ENCODE measurements at regions not wholly inside any gene's neighbourhood (a gene's known extent, or its start where the extent isn't known, plus 50 kb on each side); places are given as distances from the start of the nearest gene placed in this dataset.
A peak's percentile ranks its signal among the peaks of the same experiment; 100 is the strongest.
"Not testable (repeated sequence)": the region's sequence is repeated elsewhere in the genome, so short reads cannot be mapped to it uniquely, and the experiment has no call there.

DNA sequence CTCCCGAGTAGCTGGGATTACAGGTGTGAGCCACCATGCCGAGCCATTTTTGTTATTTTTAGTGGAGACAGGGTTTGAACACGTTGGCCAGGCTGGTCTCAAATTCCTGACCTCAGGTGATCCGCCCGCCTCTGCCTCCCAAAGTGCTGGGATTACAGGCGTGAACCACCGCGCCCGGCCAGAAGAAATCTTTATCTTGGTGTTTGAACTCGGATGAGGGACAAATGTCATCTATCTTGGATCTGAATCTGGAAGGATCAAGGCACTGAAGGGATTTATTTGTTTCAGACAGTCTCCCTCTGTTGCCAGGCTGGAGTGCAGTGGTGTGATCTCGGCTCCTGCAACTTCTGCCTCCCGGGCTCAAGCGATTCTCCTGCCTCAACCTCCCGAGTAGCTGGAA is 133.5 kb upstream of the ALDH3B2 start:
- not testable (repeated sequence) for H3K27me3 ChIP-seq; H3K36me3 ChIP-seq; H3K4me3 ChIP-seq; DNase-seq (ENCODE audit: low spot score in 2 of 2); H3K9me3 ChIP-seq; H3K4me1 ChIP-seq; H3K27ac ChIP-seq
- intact Hi-C loops (cut with DNase I): loop anchor here (10.0 kb wide), 3 partner anchors 173 to 303 kb away; partner anchors contain the start of genes CDK2AP2, NDUFS8, PITPNM1 and TBX10

DNA sequence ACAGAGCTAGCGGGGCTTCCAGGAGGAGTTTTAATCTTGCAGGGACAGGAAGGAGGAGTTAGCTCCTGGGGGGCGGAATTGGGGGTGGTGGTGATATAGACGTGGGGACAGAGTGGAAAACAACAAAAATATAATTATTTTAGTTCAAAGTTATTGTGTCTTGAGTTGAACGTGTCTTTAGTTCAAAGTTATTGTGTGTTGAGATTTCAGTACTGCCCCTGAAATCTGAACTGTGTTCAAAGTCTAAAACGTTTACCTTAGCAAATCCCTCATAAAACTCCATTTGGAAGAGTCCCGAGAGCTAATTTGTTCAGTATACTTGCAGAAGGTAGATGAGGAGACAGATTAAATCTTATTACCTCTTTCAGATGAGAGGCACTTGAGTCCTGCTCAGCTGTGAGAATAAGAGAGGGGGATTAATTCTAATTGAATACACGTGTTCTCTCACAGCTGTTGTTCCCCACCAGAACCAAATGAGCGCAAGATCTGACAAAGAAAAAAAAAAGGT is 132.4 kb upstream of the ALDH3B2 start:
- H3K27me3 ChIP-seq; DNase-seq (ENCODE audit: low spot score in 2 of 2); H3K36me3 ChIP-seq; H3K4me1 ChIP-seq; H3K9me3 ChIP-seq: not testable (repeated sequence)
- peak overlapping the region in 1 of 2 donors; percentile 85 for H3K27ac ChIP-seq
- intact Hi-C loops (cut with DNase I): loop anchor here (10.0 kb wide), 3 partner anchors 172 to 302 kb away; partner anchors contain the start of genes CDK2AP2, NDUFS8, PITPNM1 and TBX10
- peak overlapping the region; percentile 77 to 78 for H3K4me3 ChIP-seq

DNA sequence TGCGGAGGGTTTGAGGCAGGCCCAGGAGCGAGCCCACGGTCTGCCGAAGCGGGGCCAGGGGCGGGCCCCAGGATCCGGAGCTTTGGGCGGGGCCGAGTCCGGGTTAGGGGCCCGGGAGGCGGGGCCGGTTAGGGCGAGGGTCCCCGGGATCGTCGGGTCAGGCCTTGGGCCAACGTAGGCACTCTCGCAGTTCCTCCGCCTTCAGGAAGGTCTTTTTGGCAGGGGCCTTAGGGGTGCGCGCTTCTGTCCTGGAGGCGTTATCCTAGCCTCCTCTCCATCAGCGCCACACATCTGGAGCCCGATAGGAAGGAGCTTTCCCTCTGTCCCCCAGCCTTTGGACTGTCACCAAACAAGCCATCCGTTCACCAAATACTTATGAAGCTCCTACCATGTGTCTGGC is 131.8 kb upstream of the ALDH3B2 start:
- H3K9me3 ChIP-seq; H3K4me1 ChIP-seq; H3K27me3 ChIP-seq; H3K36me3 ChIP-seq; DNase-seq (ENCODE audit: low spot score in 2 of 2): not testable (repeated sequence)
- Histone ChIP-seq H3K27ac (peak overlapping the region; percentile 83 to 85), H3K4me3 (peak overlapping the region; percentile 77 to 78)
- intact Hi-C loops (cut with DNase I): loop anchor here (10.0 kb wide), 3 partner anchors 171 to 301 kb away; partner anchors contain the start of genes CDK2AP2, NDUFS8, PITPNM1 and TBX10

DNA sequence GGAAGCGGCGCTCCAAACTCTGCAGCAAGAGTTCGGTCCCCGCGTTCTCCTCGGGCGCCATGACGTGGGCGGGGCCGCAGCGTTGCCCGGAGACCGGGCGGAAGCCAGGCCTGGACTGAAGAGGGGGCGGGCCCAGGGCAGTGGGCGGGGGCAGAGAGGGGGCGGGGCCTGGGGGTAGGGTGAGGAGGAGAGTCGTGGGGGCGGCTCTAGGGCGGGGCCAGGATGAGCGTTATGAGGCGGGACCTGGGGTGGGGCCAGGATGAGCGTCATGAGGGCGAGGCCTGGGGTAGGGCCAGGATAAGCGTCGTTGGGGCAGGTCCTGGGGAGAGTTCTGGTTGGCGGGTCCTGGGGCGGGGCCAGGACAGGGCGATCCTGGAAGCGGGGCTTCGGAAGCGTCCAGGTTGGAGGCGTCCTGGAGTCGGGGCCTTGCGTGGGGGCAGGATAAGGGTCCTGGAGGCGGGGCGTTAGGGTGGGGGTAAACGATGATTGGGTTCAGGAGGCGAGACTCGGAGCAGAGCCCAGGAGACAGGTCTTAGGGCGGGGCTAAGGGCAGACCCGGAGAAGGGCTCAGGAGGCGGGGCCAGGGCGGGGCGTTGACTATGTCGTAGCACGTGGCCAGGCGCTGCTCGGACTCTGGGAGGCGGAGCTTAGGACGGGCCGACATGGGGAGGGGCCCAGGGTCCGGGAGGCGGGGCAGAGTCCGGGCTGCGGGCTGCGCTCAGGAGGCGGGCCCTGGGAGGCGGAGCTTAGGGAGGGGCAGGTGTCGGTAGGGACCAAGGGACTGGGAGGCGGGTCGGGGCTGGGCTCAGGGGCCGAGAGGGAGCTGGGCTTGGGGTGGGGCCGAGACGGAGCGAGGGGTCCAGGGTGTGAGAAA is 131.1 kb upstream of the ALDH3B2 start:
- not testable (repeated sequence) for H3K4me1 ChIP-seq, H3K9me3 ChIP-seq, H3K36me3 ChIP-seq, H3K27me3 ChIP-seq
- Histone ChIP-seq H3K4me3 (peak overlapping the region; percentile 77 to 78), H3K27ac (peak overlapping the region; percentile 83 to 85)
- intact Hi-C loops (cut with DNase I): loop anchor here (10.0 kb wide), 3 partner anchors 171 to 301 kb away; partner anchors contain the start of genes CDK2AP2, NDUFS8, PITPNM1 and TBX10
- peak; percentile 97 to 99 for DNase-seq (ENCODE audit: low spot score in 2 of 2)

DNA sequence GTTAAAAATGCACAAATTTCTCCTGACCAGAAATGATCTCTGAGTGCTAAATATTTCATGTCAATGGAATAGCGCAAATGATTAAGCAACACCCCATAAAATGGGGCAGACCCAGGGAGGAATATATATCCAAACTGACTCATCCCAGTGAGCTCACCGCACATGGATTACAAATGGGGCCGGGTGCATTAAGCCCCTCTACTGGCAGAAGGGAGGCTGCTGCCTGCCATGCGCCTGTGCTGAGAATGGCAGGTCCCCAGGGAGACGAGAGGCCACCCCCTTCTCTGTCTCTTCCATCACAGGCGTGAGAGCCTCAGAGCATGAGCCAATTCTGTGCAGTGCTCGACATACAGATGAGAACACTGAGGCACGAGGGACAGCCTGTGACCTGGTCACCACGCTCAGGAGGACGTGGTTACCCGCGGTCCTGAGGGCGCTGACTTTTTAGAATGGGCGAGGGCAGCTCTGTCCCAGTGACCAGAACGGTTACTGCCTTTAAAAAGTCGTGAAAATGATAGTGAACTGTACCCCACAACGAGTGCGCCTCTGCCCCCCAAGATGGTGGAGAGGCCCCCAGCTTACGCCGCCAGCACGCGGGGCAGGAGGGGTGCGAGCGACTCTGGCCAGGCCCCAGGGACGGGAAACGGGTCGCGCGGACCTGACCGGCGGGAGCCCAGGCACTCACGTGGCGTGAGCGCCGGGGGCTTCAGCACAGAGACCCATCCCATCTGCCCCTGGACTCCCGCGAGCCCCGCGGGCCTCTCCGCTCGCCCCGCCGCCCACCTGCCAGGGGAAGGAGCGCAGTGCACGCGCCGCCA is 130.2 kb upstream of the ALDH3B2 start:
- not testable (repeated sequence) for H3K27me3 ChIP-seq, H3K9me3 ChIP-seq, H3K36me3 ChIP-seq, H3K4me1 ChIP-seq
- peak in 1 of 2 donors; percentile 69 for DNase-seq (ENCODE audit: low spot score in 2 of 2)
- intact Hi-C loops (cut with DNase I): loop anchor here (10.0 kb wide), 3 partner anchors 170 to 300 kb away; partner anchors contain the start of genes CDK2AP2, NDUFS8, PITPNM1 and TBX10
- Histone ChIP-seq H3K27ac (peak overlapping the region; percentile 38 to 59), H3K4me3 (peak overlapping the region; percentile 77 to 78)

DNA sequence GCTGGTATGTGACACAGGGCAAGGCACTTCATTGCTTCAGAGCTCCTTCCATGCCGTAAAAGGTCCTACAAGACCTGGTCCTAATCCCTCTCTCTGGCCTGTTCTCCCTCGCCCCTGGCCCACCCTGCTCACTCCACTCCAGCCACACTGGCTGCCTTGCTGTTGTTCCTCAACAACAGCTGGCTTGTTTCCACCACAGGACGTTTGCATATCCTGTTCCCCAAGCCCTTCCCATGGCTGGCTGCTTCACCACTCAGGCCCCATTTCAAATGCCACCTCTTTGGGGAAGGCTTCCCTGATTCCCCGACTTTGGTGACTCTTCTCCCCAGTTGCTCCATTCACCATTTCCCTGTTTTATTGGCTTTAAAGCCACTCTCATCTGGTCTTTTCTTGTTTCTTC is 129.1 kb upstream of the ALDH3B2 start:
- H3K4me1 ChIP-seq; DNase-seq (ENCODE audit: low spot score in 2 of 2); H3K36me3 ChIP-seq; H3K27me3 ChIP-seq; H3K4me3 ChIP-seq; H3K27ac ChIP-seq; H3K9me3 ChIP-seq: not testable (repeated sequence)
- intact Hi-C loops (cut with DNase I): loop anchor here (10.0 kb wide), 3 partner anchors 169 to 299 kb away; partner anchors contain the start of genes CDK2AP2, NDUFS8, PITPNM1 and TBX10

DNA sequence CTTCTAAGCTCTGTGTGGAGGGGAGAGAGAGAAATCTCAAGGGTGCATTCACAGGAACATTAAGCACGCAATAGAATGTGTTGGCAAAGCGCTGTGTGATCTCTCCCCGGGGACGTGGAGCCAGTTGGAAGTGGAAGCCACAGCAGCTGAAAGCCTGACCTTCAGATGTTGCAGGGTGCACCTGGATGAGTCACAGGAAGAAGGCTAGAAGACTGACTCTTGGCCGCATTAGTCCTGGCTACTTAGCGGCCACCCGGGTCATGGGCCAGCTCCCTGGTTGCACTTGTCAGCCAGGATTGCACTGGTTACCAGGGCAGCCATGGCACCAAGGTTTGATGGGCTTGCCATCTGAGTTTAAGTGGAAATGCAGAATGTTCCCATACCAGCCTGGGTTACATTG is 128.6 kb upstream of the ALDH3B2 start:
- H3K4me1 ChIP-seq; DNase-seq (ENCODE audit: low spot score in 2 of 2): not testable (repeated sequence)

DNA sequence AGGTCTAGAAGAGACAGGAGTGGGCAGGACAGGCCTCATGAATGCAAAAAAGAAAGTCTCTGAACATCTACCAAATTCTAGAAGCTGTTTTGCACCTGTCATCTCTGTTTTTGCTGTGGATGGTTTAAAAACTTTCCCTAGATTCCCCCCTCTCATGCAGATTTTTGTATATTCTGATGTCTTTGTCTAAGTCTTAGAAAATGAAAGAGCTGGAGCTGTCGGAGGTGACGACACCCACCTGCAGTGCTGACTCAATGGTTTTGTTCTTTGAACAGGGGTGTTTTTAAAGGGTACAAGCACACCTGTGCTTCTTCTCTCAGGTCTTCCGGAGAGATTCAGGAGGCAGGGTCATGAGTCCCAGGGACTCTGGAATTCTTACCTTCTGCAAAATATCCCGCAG is 128.2 kb upstream of the ALDH3B2 start:
- H3K4me1 ChIP-seq; H3K4me3 ChIP-seq; H3K36me3 ChIP-seq; H3K9me3 ChIP-seq; H3K27ac ChIP-seq; DNase-seq (ENCODE audit: low spot score in 2 of 2); H3K27me3 ChIP-seq: not testable (repeated sequence)
- intact Hi-C loops (cut with DNase I): loop anchor here (10.0 kb wide), 3 partner anchors 168 to 298 kb away; partner anchors contain the start of genes CDK2AP2, NDUFS8, PITPNM1 and TBX10

More for the DNA sequence above, 128.6 kb upstream of the ALDH3B2 start:
- not testable (repeated sequence) for H3K9me3 ChIP-seq, H3K27ac ChIP-seq, H3K4me3 ChIP-seq, H3K36me3 ChIP-seq, H3K27me3 ChIP-seq
- intact Hi-C loops (cut with DNase I): loop anchor here (10.0 kb wide), 3 partner anchors 168 to 298 kb away; partner anchors contain the start of genes CDK2AP2, NDUFS8, PITPNM1 and TBX10

DNA sequence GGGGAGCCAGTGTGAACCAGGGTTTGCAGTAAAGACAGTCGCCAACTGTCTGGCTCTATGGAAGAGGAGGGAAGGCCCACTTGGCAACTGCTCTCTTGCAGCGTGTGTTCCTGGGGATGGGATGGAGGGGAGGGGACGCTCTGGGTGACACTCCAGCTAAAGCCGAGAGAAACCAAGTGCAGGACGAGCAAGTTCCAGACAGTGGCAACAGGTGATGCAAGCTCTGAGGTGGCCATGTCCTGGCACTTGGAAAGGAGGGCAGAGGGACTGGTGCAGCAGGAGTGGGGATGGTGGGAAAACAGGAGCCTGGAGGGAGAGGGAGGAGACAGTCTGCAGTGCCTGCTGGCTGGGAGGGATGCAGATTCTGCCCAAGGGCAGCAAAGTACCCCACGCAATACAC is 127.0 kb upstream of the ALDH3B2 start:
- DNase-seq (ENCODE audit: low spot score in 2 of 2); H3K27ac ChIP-seq; H3K27me3 ChIP-seq; H3K4me3 ChIP-seq; H3K9me3 ChIP-seq; H3K36me3 ChIP-seq; H3K4me1 ChIP-seq: not testable (repeated sequence)
- intact Hi-C loops (cut with DNase I): loop anchor here (10.0 kb wide), 3 partner anchors 167 to 297 kb away; partner anchors contain the start of genes CDK2AP2, NDUFS8, PITPNM1 and TBX10

DNA sequence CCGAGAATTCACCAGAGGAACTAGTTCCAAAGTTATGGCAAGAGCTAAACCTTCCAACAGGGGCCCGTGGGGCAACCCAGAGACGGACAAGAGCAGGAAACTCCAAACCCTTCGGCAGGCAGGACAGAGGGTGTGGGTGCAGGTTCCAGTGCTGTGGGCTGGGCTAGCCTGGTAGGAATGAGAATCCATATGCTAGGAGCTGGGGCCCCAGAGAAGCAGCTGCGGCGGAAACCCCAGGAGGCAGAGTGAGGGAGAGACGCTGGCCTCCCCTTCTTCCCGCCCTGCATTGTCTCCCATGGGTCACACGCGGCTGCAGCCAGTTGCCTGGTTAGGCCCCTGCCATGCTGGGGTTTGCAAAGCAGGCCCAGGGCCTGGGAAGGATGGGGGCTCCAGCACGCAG is 126.2 kb upstream of the ALDH3B2 start:
- not testable (repeated sequence) for DNase-seq (ENCODE audit: low spot score in 2 of 2); H3K9me3 ChIP-seq; H3K36me3 ChIP-seq; H3K27ac ChIP-seq; H3K27me3 ChIP-seq; H3K4me1 ChIP-seq; H3K4me3 ChIP-seq
- intact Hi-C loops (cut with DNase I): loop anchor here (10.0 kb wide), 3 partner anchors 166 to 296 kb away; partner anchors contain the start of genes CDK2AP2, NDUFS8, PITPNM1 and TBX10

Data from ascending aorta (tissue), 2 donors.